ENCODE measurements at regions not wholly inside any gene's neighbourhood (a gene's known extent, or its start where the extent isn't known, plus 50 kb on each side); places are given as distances from the start of the nearest gene placed in this dataset.

- TF ChIP-seq EZH2 (IDR thresholded peaks at IDR 0.05; ENCODE audit: low read length, missing control alignments) = no peak
- TF ChIP-seq, protein P1, sequence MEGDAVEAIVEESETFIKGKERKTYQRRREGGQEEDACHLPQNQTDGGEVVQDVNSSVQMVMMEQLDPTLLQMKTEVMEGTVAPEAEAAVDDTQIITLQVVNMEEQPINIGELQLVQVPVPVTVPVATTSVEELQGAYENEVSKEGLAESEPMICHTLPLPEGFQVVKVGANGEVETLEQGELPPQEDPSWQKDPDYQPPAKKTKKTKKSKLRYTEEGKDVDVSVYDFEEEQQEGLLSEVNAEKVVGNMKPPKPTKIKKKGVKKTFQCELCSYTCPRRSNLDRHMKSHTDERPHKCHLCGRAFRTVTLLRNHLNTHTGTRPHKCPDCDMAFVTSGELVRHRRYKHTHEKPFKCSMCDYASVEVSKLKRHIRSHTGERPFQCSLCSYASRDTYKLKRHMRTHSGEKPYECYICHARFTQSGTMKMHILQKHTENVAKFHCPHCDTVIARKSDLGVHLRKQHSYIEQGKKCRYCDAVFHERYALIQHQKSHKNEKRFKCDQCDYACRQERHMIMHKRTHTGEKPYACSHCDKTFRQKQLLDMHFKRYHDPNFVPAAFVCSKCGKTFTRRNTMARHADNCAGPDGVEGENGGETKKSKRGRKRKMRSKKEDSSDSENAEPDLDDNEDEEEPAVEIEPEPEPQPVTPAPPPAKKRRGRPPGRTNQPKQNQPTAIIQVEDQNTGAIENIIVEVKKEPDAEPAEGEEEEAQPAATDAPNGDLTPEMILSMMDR (conservative IDR thresholded peaks at IDR 0.05 in 1 of 2, IDR thresholded peaks at IDR 0.05 in 1 of 2; ENCODE audit: low read depth in 1 of 2, low read length in 2 of 2) = no peak
Measured at GRCh38 chr18:25737710-25738311, 352.6 kb downstream of the SS18 start.
